ENCODE measurements at regions not wholly inside any gene's neighbourhood (a gene's known extent, or its start where the extent isn't known, plus 50 kb on each side); places are given as distances from the start of the nearest gene placed in this dataset.

DNA sequence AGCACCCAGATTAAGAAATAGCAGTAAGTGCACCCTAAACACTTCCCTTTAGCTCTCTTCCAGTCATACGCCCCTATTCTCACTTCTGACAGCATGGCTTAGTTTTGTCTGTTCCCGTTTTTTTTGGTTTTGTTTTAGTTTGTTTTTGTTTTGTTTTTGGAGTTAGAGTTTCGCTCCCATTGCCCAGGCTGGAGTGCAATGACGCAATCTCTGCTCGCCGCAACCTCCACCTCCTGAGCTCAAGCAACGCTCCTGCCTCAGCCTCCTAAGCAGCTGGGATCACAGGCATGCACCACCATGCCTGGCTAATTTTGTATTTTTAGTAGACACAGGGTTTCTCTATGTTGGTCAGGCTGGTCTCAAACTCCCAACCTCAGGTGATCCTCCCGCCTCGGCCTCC, 2067.7 kb downstream of the SUCLG1 start:
- Histone ChIP-seq H3K9ac (ENCODE audit: low read length) (no peak overlapping the region), H3K9me2 (replicated peaks; ENCODE audit: insufficient read depth, low read length) (no peaks in the 10 kb centered on the region), H3F3A (ENCODE audit: insufficient read depth) (no peaks in the 10 kb centered on the region), H3K36me3 (ENCODE audit: low read length) (no peaks in the 10 kb centered on the region), H3K27me3 (ENCODE audit: low read length) (no peaks in the 10 kb centered on the region), H3K79me2 (ENCODE audit: insufficient read depth, low read length) (no peaks in the 10 kb centered on the region), H2AFZ (ENCODE audit: low read depth, low read length, severe bottlenecking) (no peak overlapping the region), H3K4me3 (ENCODE audit: insufficient read depth, low read length, poor library complexity, severe bottlenecking) (no peak overlapping the region), H3K27ac (ENCODE audit: low read depth, low read length) (no peak overlapping the region), H3K4me2 (ENCODE audit: low read depth, low read length, poor library complexity, severe bottlenecking) (no peak overlapping the region), H3K9me3 (ENCODE audit: insufficient read depth, low read length) (no peaks in the 10 kb centered on the region), H4K20me1 (ENCODE audit: low read depth, low read length) (no peaks in the 10 kb centered on the region)
- TF ChIP-seq EZH2phosphoT487 (conservative IDR thresholded peaks at IDR 0.05; ENCODE audit: low read length) = no peak
- TF ChIP-seq, protein P1, sequence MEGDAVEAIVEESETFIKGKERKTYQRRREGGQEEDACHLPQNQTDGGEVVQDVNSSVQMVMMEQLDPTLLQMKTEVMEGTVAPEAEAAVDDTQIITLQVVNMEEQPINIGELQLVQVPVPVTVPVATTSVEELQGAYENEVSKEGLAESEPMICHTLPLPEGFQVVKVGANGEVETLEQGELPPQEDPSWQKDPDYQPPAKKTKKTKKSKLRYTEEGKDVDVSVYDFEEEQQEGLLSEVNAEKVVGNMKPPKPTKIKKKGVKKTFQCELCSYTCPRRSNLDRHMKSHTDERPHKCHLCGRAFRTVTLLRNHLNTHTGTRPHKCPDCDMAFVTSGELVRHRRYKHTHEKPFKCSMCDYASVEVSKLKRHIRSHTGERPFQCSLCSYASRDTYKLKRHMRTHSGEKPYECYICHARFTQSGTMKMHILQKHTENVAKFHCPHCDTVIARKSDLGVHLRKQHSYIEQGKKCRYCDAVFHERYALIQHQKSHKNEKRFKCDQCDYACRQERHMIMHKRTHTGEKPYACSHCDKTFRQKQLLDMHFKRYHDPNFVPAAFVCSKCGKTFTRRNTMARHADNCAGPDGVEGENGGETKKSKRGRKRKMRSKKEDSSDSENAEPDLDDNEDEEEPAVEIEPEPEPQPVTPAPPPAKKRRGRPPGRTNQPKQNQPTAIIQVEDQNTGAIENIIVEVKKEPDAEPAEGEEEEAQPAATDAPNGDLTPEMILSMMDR (IDR thresholded peaks at IDR 0.05; ENCODE audit: insufficient read depth, low read length, poor library complexity, severe bottlenecking) = no peak

DNA sequence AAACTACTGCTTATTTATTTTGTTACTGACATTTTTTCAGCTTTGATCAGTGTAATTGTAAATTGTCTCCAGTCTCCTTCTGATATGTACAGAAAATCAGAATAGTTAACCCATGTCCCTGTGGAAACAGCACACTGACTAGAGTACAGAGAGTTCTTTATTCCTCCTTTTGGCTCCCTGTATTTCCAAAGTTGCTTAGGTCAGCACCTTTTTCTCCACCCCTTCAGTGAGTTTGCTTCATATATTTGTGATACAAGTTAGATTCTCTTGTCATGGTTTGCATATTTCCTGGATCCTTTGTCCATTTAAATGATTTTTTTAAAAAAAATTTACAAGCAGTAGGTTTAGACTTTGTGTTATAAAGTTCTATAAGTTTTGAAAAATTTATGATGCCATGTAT, 2051.1 kb upstream of the LRRTM1 start:
- Histone ChIP-seq H3K27me3 (ENCODE audit: low read length) (no peaks in the 10 kb centered on the region), H3K4me3 (ENCODE audit: insufficient read depth, low read length, poor library complexity, severe bottlenecking) (no peak overlapping the region), H3F3A (ENCODE audit: insufficient read depth) (no peaks in the 10 kb centered on the region), H3K79me2 (ENCODE audit: insufficient read depth, low read length) (no peaks in the 10 kb centered on the region), H3K27ac (ENCODE audit: low read depth, low read length) (no peak overlapping the region), H2AFZ (ENCODE audit: low read depth, low read length, severe bottlenecking) (no peak overlapping the region), H3K36me3 (ENCODE audit: low read length) (no peaks in the 10 kb centered on the region), H4K20me1 (ENCODE audit: low read depth, low read length) (no peaks in the 10 kb centered on the region), H3K9ac (ENCODE audit: low read length) (no peak overlapping the region), H3K4me2 (ENCODE audit: low read depth, low read length, poor library complexity, severe bottlenecking) (no peak overlapping the region), H3K9me2 (replicated peaks; ENCODE audit: insufficient read depth, low read length) (no peaks in the 10 kb centered on the region; the same call in 1 of the 2 replicates), H3K9me3 (ENCODE audit: insufficient read depth, low read length) (no peaks in the 10 kb centered on the region)
- TF ChIP-seq, protein P1 (IDR thresholded peaks at IDR 0.05; ENCODE audit: insufficient read depth, low read length, poor library complexity, severe bottlenecking) = no peak
- TF ChIP-seq EZH2phosphoT487 (conservative IDR thresholded peaks at IDR 0.05; ENCODE audit: low read length) = no peak

DNA sequence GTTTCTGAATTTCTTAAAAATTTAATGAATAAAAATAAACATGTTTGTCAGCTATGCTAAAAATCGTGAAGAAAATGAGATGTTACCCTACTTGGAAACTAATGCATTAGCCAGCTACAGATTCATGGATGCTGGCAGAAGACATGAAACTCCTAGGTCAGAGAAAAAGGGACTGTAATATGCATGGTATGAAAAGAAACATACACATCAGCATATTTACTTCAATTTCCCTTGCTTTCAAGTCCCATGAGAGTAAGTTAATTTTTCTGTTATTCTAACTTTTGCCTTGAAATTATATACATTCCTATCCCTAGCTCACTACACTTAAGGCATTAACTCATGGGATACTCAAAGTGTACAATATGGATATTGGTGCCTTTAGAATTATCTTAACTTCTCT, 2041.4 kb upstream of the LRRTM1 start:
- Histone ChIP-seq H3K4me3 (ENCODE audit: insufficient read depth, low read length, poor library complexity, severe bottlenecking) (no peak overlapping the region), H2AFZ (ENCODE audit: low read depth, low read length, severe bottlenecking) (no peak overlapping the region), H3K4me2 (ENCODE audit: low read depth, low read length, poor library complexity, severe bottlenecking) (no peak overlapping the region), H3K36me3 (ENCODE audit: low read length) (no peaks in the 10 kb centered on the region), H3K9me2 (replicated peaks; ENCODE audit: insufficient read depth, low read length) (no peaks in the 10 kb centered on the region), H3F3A (ENCODE audit: insufficient read depth) (no peaks in the 10 kb centered on the region), H3K9ac (ENCODE audit: low read length) (no peak overlapping the region), H3K79me2 (ENCODE audit: insufficient read depth, low read length) (no peaks in the 10 kb centered on the region), H3K27ac (ENCODE audit: low read depth, low read length) (no peak overlapping the region), H4K20me1 (ENCODE audit: low read depth, low read length) (no peaks in the 10 kb centered on the region), H3K9me3 (ENCODE audit: insufficient read depth, low read length) (no peaks in the 10 kb centered on the region), H3K27me3 (ENCODE audit: low read length) (no peaks in the 10 kb centered on the region)
- no peak for TF ChIP-seq EZH2phosphoT487 (conservative IDR thresholded peaks at IDR 0.05; ENCODE audit: low read length)
- TF ChIP-seq, protein P1 (IDR thresholded peaks at IDR 0.05; ENCODE audit: insufficient read depth, low read length, poor library complexity, severe bottlenecking) = no peak

Data from SU-DHL-6 (cell line).